NCI-H1436 treated with DMSO at 0.1 percent for 48 hours (cell line): ENCODE measurements at regions not wholly inside any gene's neighbourhood (a gene's known extent, or its start where the extent isn't known, plus 50 kb on each side); places are given as distances from the start of the nearest gene placed in this dataset.

ENCODE experiments used
- DNase-seq: peaks from one replicate; lab custom pipeline; 2025; lab: John Stamatoyannopoulos, UW

GRCh38 chr1:30514137-30514654, 209.2 kb downstream of the MATN1 start:
- no peak for DNase-seq

- no peak for DNase-seq
These were observed 209.8 kb downstream of the MATN1 start for GRCh38 chr1:30513396-30514136.

DNA sequence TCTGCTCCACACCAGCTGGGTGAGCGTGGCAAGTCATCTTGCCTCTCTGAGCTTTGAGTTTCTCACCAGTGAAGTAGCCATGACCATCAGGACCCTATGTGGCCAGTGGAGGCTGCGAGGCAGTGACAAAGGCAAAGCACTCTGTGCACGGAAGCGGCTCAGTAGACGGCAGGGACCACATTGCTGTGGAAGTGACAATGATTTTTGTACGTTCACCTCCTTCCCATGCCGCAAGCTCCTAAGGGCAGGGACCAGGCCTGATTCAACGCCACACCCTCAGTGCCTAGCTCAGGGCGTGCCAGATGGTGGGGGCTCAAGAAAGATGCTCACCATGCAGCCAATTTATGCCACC, 210.5 kb downstream of the MATN1 start:
- DNase-seq: no peak

GRCh38 chr1:30511991-30512913, 211.1 kb downstream of the MATN1 start:
- DNase-seq: no peak

- DNase-seq: no peak
These were observed 211.8 kb downstream of the MATN1 start for GRCh38 chr1:30511563-30511962.

DNA sequence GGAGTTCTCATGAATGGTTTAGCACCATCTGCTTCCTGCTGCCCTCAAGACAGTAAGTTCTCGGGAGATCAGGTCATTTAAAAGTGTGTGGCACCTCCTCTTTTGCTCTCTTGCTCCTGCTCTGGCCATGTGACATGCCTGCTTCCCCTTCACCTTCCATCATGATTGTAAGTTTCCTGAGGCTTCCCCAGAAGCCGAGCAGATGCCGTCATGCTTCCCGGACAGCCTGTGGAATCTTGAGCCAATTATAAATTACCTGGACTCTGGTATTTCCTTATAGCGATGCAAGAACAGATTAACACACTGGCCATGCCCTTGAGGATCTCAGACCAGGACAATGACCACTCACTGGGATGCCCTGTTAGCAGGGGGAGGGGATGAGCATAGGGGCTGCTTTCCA, 212.3 kb downstream of the MATN1 start:
- DNase-seq: no peak

- DNase-seq: no peak
These were observed 213.7 kb downstream of the MATN1 start for GRCh38 chr1:30509670-30510069.

DNA sequence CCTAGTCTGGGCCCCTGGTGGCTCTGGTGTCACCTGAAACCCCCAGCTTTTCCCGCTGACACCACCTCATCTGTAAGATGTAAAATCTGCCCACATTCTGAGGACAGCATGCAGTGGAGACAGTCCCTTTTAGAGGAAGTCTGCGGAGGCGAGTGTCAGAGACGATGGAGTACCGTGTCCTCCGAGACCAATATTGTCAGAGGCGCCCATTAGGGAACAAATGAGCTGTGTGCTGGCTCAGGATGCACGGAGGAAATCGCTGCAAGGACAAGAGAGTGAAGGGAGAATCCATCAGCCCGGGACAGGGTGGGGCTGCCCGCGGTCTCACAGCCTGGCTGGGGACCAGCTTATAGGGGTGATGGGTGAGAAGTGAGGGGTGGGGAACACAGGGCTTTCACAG, 214.8 kb downstream of the MATN1 start:
- no peak for DNase-seq

DNA sequence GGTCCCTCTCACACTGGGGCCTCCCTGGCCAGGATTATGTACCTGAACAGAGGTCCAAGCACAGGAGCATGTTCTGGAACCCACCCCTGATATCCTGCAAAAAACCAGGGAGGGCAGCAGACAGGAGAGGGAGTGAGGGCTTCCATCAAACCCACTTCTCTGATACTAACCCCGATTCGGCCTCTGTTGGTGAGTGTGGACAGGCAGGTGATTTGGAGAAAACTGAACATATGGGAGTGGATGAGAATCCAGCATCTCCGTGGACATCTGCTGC, 215.3 kb downstream of the MATN1 start:
- no peak for DNase-seq

- DNase-seq: no peak
These were observed 215.8 kb downstream of the MATN1 start for GRCh38 chr1:30507401-30508174.

DNA sequence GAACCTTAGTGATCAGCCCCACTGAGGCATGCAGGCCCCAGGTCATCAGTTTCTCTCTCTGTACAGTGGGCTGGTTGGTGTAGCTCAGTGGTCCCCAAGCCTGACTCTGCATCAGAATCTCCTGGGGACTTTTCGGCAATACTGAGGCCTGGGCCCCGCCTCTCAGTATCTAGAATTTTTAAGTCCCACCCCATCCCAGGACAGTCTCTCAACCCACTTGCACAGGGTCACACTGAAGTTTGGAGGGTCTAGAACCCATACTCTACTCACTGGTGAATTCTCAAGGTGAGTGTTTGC, 216.4 kb downstream of the MATN1 start:
- DNase-seq: no peak

DNA sequence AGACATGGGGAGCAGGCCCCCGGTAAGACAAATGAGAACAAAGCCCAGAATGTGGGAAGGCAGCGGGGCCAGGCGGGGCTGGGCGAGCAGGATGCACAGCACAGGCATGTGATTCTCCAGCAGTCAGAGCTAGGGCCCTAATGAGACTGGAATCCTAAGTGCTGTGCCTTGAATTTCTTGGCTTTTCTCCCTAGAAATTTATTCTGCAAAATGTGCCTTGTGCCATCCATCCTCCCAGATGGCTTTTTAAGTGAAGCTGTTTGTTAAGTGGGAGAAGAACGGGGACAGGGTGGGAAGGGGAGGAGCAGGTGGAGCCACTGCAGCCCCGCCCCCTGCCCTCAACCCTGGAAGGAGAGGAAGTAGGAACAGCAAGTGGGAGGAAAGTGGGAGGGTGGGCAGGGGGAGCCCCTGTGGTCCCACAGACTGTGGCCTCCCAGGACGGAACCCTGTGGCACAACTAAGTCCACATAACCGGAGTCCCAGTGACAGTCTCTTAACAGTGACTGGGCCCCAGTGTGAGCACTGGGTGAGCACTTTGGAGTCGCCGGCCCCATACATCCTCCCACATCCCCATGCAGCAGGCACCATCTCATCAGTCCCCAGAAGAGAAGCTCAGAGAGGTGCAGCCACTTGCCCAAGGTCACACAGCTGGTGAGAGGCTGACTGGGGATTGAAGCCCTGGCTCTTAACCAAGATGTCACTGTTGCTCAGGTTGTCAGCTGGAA, 216.9 kb downstream of the MATN1 start:
- no peak for DNase-seq

DNA sequence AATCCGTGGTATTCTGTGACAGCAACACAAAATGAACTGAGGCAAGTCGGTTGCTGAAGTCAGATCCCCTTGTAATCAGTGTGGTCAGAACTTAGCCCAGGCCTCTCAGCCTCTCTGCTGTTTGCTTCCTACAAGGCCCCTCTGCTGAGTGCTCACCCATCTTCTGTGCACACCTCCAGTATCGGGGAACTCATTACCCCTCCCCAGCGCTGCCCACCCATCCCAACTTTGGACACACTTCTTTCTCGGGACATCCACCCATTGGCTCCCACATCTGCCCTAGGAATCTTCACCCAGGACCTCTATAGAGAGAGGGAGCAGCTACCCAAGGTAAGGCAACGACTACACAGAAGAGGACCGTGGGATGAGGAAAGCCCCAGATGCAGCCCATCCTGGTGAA, 217.5 kb downstream of the MATN1 start:
- DNase-seq: no peak

- DNase-seq: no peak
These were observed 230.9 kb downstream of the MATN1 start for GRCh38 chr1:30492451-30492850.

- DNase-seq: no peak
These were observed 231.6 kb downstream of the MATN1 start for GRCh38 chr1:30491831-30492230.

DNA sequence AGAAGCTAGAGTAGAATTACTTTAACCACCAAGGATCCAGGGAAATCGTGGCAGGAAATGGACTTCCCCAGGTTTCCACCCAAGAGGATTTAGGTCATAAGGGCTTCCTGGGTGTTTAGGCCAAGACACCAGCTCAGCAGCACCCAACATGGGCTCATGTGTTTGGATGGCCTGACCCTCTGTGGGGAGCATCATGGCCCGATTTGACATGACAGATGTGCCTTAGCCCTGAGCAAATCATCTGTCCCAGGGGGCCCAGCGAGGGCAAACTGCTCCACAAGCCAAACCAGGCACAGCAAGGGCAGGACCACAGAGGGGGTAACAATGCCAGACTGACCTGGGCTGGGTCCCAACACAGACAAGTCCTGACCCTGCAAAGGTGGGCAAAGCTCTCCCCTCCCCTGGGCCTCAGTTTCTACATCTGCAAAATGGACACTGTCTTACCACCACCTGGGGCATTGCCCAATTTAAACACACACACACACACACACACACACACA, 232.8 kb downstream of the MATN1 start:
- no peak for DNase-seq

DNA sequence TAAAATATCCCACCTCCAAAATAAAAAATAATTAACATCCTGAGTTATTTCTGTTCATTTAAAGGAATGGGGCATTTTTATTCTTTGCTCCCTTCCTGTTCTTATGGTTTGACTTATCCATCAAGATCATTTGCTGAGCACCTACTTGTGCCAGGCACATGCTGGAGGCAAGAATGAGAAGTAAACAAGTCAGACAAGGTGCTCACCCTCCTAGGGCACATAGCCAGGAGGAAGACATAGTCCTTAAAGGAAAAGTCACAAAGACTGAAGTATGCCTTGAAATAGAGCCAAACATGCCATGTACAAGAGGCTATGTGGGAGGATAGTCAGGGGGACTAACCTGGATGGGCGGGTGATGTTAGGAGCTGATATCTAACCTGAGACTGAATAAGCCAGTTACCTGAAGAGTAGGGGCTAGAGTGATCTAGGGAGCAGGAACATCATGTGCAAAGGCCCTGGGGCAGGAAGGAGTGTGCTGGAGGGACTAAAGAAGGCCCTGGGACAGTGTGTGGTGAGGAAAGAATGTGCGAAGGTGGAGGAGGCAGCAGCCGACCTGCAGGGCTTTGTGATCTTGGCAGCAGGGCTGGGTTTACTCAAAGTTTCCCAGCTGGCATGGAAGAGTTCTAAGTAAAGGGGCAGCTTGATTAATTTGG, 233.5 kb downstream of the MATN1 start:
- DNase-seq: no peak

- no peak for DNase-seq
These were observed 235.0 kb downstream of the MATN1 start for GRCh38 chr1:30488324-30488913.

- DNase-seq: no peak
These were observed 236.3 kb downstream of the MATN1 start for GRCh38 chr1:30487042-30487441.

- no peak for DNase-seq
These were observed 238.3 kb downstream of the MATN1 start for GRCh38 chr1:30485072-30485471.

GRCh38 chr1:30484668-30485067, 238.7 kb downstream of the MATN1 start:
- no peak for DNase-seq
